ENCODE measurements at regions not wholly inside any gene's neighbourhood (a gene's known extent, or its start where the extent isn't known, plus 50 kb on each side); places are given as distances from the start of the nearest gene placed in this dataset.

GRCh38 chr12:107165581-107165980, 72.2 kb upstream of the CRY1 start:
- Histone ChIP-seq H3K4me3 (no peak overlapping the region), H3K27me3 (peaks cover 6% of the 10 kb centered on the region), H3K9me3 (replicated peaks in 1 of 3) (no peaks in the 10 kb centered on the region), H3K36me3 (replicated peaks in 1 of 2) (no peaks in the 10 kb centered on the region), H3K4me1 (replicated peaks in 1 of 2) (no peaks in the 10 kb centered on the region), H3K27ac (no peak overlapping the region)
- intact Hi-C loops (cut with DNase I), result no loop called here
- WGBS, 4 donors, result 46 to 94% (median 86%) methylated on average over 1 of the region's 1 CpG
- no peak for TF ChIP-seq POLR2A (IDR thresholded peaks at IDR 0.05)
- TF ChIP-seq, protein P1, sequence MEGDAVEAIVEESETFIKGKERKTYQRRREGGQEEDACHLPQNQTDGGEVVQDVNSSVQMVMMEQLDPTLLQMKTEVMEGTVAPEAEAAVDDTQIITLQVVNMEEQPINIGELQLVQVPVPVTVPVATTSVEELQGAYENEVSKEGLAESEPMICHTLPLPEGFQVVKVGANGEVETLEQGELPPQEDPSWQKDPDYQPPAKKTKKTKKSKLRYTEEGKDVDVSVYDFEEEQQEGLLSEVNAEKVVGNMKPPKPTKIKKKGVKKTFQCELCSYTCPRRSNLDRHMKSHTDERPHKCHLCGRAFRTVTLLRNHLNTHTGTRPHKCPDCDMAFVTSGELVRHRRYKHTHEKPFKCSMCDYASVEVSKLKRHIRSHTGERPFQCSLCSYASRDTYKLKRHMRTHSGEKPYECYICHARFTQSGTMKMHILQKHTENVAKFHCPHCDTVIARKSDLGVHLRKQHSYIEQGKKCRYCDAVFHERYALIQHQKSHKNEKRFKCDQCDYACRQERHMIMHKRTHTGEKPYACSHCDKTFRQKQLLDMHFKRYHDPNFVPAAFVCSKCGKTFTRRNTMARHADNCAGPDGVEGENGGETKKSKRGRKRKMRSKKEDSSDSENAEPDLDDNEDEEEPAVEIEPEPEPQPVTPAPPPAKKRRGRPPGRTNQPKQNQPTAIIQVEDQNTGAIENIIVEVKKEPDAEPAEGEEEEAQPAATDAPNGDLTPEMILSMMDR (IDR thresholded peaks at IDR 0.05), result no peak
- no peak for DNase-seq

DNA sequence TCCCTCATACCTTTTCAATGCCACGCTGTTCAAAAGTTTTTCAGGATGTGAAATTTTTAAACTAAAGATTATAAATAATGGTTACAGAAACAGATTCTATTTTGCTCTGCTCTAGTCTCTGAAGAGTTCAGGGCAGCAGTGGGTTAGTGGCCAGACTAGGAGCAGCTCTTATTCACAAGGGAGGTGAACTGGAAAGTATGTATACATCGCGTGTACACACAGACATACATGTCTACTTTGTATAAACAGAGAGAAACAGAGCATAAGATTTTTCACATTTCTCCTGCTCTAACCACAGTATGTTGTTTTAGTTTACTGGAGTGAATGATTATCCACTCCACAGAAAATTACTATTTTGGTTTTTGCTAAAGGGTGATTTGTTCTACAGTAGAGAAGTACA, 74.4 kb upstream of the CRY1 start:
- WGBS, 4 donors, result 53 to 62% (median 57%) methylated on average over 3 of the region's 3 CpGs
- TF ChIP-seq, protein P1 (IDR thresholded peaks at IDR 0.05), result no peak
- no peak for TF ChIP-seq POLR2A (IDR thresholded peaks at IDR 0.05)
- no peaks in the 10 kb centered on the region for H3K36me3 ChIP-seq (replicated peaks in 1 of 2)
- H3K4me3 ChIP-seq, result no peak overlapping the region
- peaks cover 6% of the 10 kb centered on the region for H3K27me3 ChIP-seq
- intact Hi-C loops (cut with DNase I), result no loop called here
- no peak overlapping the region for H3K27ac ChIP-seq
- H3K4me1 ChIP-seq (replicated peaks in 1 of 2), result no peaks in the 10 kb centered on the region
- DNase-seq, result no peak
- H3K9me3 ChIP-seq (replicated peaks in 1 of 3), result no peaks in the 10 kb centered on the region

GRCh38 chr12:107169200-107169599, 75.9 kb upstream of the CRY1 start:
- Histone ChIP-seq H3K27ac (no peak overlapping the region), H3K4me3 (no peak overlapping the region), H3K9me3 (replicated peaks in 1 of 3) (no peaks in the 10 kb centered on the region), H3K27me3 (peaks cover 9% of the 10 kb centered on the region), H3K36me3 (replicated peaks in 1 of 2) (no peaks in the 10 kb centered on the region), H3K4me1 (replicated peaks in 1 of 2) (no peaks in the 10 kb centered on the region)
- intact Hi-C loops (cut with DNase I), result no loop called here
- no peak for TF ChIP-seq POLR2A (IDR thresholded peaks at IDR 0.05)
- TF ChIP-seq, protein P1 (IDR thresholded peaks at IDR 0.05), result no peak
- DNase-seq, result no peak
- WGBS, 4 donors, result 84 to 94% (median 90%) methylated on average over 6 of the region's 6 CpGs

GRCh38 chr12:107178776-107179175, 85.4 kb upstream of the CRY1 start:
- no peak overlapping the region for H3K27ac ChIP-seq
- H3K4me1 ChIP-seq (replicated peaks in 1 of 2), result no peaks in the 10 kb centered on the region
- WGBS, 4 donors, result 82 to 94% (median 87%) methylated on average over 5 of the region's 5 CpGs
- no peak overlapping the region for H3K4me3 ChIP-seq
- no peaks in the 10 kb centered on the region for H3K36me3 ChIP-seq (replicated peaks in 1 of 2)
- peaks cover 9% of the 10 kb centered on the region for H3K27me3 ChIP-seq
- no peak for DNase-seq
- no peak for TF ChIP-seq POLR2A (IDR thresholded peaks at IDR 0.05)
- TF ChIP-seq, protein P1 (IDR thresholded peaks at IDR 0.05), result no peak
- intact Hi-C loops (cut with DNase I), result no loop called here
- no peaks in the 10 kb centered on the region for H3K9me3 ChIP-seq (replicated peaks in 1 of 3)
